IMR-90 (cell line): ENCODE measurements at regions not wholly inside any gene's neighbourhood (a gene's known extent, or its start where the extent isn't known, plus 50 kb on each side); places are given as distances from the start of the nearest gene placed in this dataset.

Experiments
- ATAC-seq: fragments of 200-7000 bp; cut with Tn5 transposase; 2 replicates; pipeline ENCODE4 v1.9.1; 2020; ENCODE audit warnings: low read depth, mild to moderate bottlenecking, moderate library complexity
- BruUV-seq: library from RNA; stranded (reverse); fragments of 400-500 nt; replicated peaks from 2 replicates; lab custom pipeline; 2021; lab: Mats Ljungman, UMichigan
- CTCF ChIA-PET: fragments of 300-600 bp; formaldehyde crosslinking; extraction: SDS; loops from one replicate; lab custom pipeline; 2021; ENCODE audit warnings: antibody characterized with exemption; lab: Yijun Ruan, JAX
- POLR2A ChIA-PET: fragments of 300-600 bp; sonication (Branson Sonifier 250); formaldehyde crosslinking; loops from one replicate; lab custom pipeline; 2022; ENCODE audit warnings: antibody characterized with exemption; ENCODE audit not compliant: unreplicated experiment; lab: Charles Lee
- DNase-seq: peaks from one replicate; pipeline ENCODE4 v3.0.0; 2013
- H2AFZ ChIP-seq: replicated peaks from 2 replicates; pipeline ENCODE3; 2013; ENCODE audit warnings: low read length, mild to moderate bottlenecking; ENCODE audit not compliant: poor library complexity
- H2AK5ac ChIP-seq: 2 replicates; pipeline ENCODE4 v1.6.1; 2013; ENCODE audit warnings: low read depth, low read length, inconsistent platforms
- H2AK9ac ChIP-seq: replicated peaks from 2 replicates; pipeline ENCODE3; 2013; ENCODE audit warnings: mild to moderate bottlenecking, low read depth, low read length, moderate library complexity; ENCODE audit not compliant: poor library complexity
- H2BK120ac ChIP-seq: 2 replicates; pipeline ENCODE4 v1.6.1; 2013; ENCODE audit warnings: low read depth, low read length, inconsistent platforms
- H2BK15ac ChIP-seq: 3 replicates; pipeline ENCODE4 v1.6.1; 2013; ENCODE audit warnings: low read depth, low read length, inconsistent platforms
- H2BK20ac ChIP-seq: 2 replicates; pipeline ENCODE4 v1.6.1; 2013; ENCODE audit warnings: low read depth, mild to moderate bottlenecking, inconsistent platforms, low read length, moderate library complexity
- H2BK5ac ChIP-seq: 2 replicates; pipeline ENCODE4 v1.6.1; 2013; ENCODE audit warnings: mild to moderate bottlenecking, low read depth, low read length, inconsistent platforms; ENCODE audit not compliant: poor library complexity, severe bottlenecking
- H3K14ac ChIP-seq: replicated peaks from 2 replicates; pipeline ENCODE4 v1.6.1; 2013; ENCODE audit warnings: low read depth, low read length, inconsistent platforms
- H3K18ac ChIP-seq: 2 replicates; pipeline ENCODE4 v1.6.1; 2013; ENCODE audit warnings: low read depth, low read length, control low read depth
- H3K23ac ChIP-seq: 2 replicates; pipeline ENCODE4 v1.6.1; 2013; ENCODE audit warnings: low read depth, low read length, inconsistent platforms
- H3K27ac ChIP-seq: 2 replicates; pipeline ENCODE4 v1.5.1; 2013; ENCODE audit warnings: mild to moderate bottlenecking, control low read depth, low read length; ENCODE audit not compliant: insufficient read depth
- H3K27me3 ChIP-seq: 2 replicates; pipeline ENCODE4 v1.6.1; 2013; ENCODE audit warnings: low read length; ENCODE audit not compliant: control insufficient read depth, insufficient read depth
- H3K36me3 ChIP-seq: 2 replicates; pipeline ENCODE4 v1.6.1; 2013; ENCODE audit warnings: low read length, mixed read lengths; ENCODE audit not compliant: control insufficient read depth, insufficient read depth
- H3K4ac ChIP-seq: 2 replicates; pipeline ENCODE4 v1.6.1; 2013; ENCODE audit warnings: low read depth, low read length, inconsistent platforms
- H3K4me1 ChIP-seq: 2 replicates; pipeline ENCODE4 v1.6.1; 2013; ENCODE audit warnings: low read length, mixed read lengths; ENCODE audit not compliant: control insufficient read depth, insufficient read depth
- H3K4me2 ChIP-seq: 2 replicates; pipeline ENCODE4 v1.6.1; 2013; ENCODE audit warnings: low read depth, mild to moderate bottlenecking, control low read depth, low read length, moderate library complexity
- H3K4me3 ChIP-seq: 2 replicates; pipeline ENCODE4 v1.5.1; 2013; ENCODE audit warnings: low read depth, mild to moderate bottlenecking, control low read depth, low read length, moderate library complexity; ENCODE audit not compliant: insufficient read depth
- H3K56ac ChIP-seq: 2 replicates; pipeline ENCODE4 v1.6.1; 2013; ENCODE audit warnings: low read length, inconsistent platforms; ENCODE audit not compliant: insufficient read depth; ENCODE audit errors: extremely low read depth
- H3K79me1 ChIP-seq, 2 experiments: 2 replicates each; pipeline ENCODE4 v1.6.1; 2013; ENCODE audit warnings: low read length in 2 of 2, inconsistent platforms in 1 of 2, low read depth in 1 of 2
- H3K9ac ChIP-seq: 2 replicates; pipeline ENCODE4 v1.6.1; 2013; ENCODE audit warnings: low read depth, low read length, control low read depth
- H3K9me1 ChIP-seq: 2 replicates; pipeline ENCODE4 v1.6.1; 2013; ENCODE audit warnings: low read length, inconsistent platforms; ENCODE audit not compliant: insufficient read depth
- H3K9me3 ChIP-seq: 2 replicates; pipeline ENCODE4 v1.6.1; 2013; ENCODE audit warnings: low read length; ENCODE audit not compliant: control insufficient read depth, insufficient read depth
- H4K20me1 ChIP-seq: 2 replicates; pipeline ENCODE4 v1.6.1; 2013; ENCODE audit warnings: low read length, inconsistent platforms; ENCODE audit not compliant: insufficient read depth
- H4K5ac ChIP-seq: 2 replicates; pipeline ENCODE4 v1.6.1; 2013; ENCODE audit warnings: mild to moderate bottlenecking, low read depth, low read length, control low read depth
- H4K8ac ChIP-seq, 2 experiments: 2 replicates each; pipeline ENCODE4 v1.6.1; 2013; ENCODE audit warnings: low read depth in 2 of 2, low read length in 2 of 2, control low read depth in 1 of 2, inconsistent platforms in 1 of 2
- H4K91ac ChIP-seq: 2 replicates; pipeline ENCODE4 v1.6.1; 2013; ENCODE audit warnings: low read depth, low read length, inconsistent platforms; ENCODE audit not compliant: insufficient read depth
- BHLHE40 ChIP-seq: fragments of 150-350 bp; IDR thresholded peaks from 2 replicates; pipeline ENCODE4 v1.6.1; 2016; ENCODE audit warnings: mild to moderate bottlenecking, low read depth, low read length
- CEBPB ChIP-seq: IDR thresholded peaks from 2 replicates; pipeline ENCODE4 v1.6.1; 2012; ENCODE audit warnings: low read depth, low read length, improper control_type of control experiment
- CHD1 ChIP-seq: IDR thresholded peaks from 2 replicates; pipeline ENCODE4 v1.6.1; 2012; ENCODE audit warnings: low read depth, low read length, improper control_type of control experiment
- FOS ChIP-seq: fragments of 150-350 bp; IDR thresholded peaks from 2 replicates; pipeline ENCODE4 v1.6.1; 2016; ENCODE audit warnings: low read depth, low read length
- MAFK ChIP-seq: IDR thresholded peaks from 2 replicates; pipeline ENCODE4 v1.6.1; 2012; ENCODE audit warnings: low read depth, low read length, improper control_type of control experiment
- MAZ ChIP-seq: IDR thresholded peaks from 2 replicates; pipeline ENCODE4 v1.6.1; 2012; ENCODE audit warnings: low read depth, mild to moderate bottlenecking, low read length, improper control_type of control experiment, moderate library complexity, borderline replicate concordance
- MXI1 ChIP-seq: IDR thresholded peaks from 2 replicates; pipeline ENCODE4 v1.6.1; 2012; ENCODE audit warnings: low read depth, mild to moderate bottlenecking, low read length, moderate library complexity, borderline replicate concordance
- NFE2L2 ChIP-seq: fragments of 150-350 bp; IDR thresholded peaks from 2 replicates; pipeline ENCODE4 v1.6.1; 2016; ENCODE audit warnings: low read depth, mild to moderate bottlenecking, low read length
- POLR2A ChIP-seq: IDR thresholded peaks from 2 replicates; pipeline ENCODE4 v1.6.1; 2012; ENCODE audit warnings: mild to moderate bottlenecking, low read depth, low read length
- RAD21 ChIP-seq: IDR thresholded peaks from 2 replicates; pipeline ENCODE4 v1.6.1; 2012; ENCODE audit warnings: low read length, improper control_type of control experiment
- RCOR1 ChIP-seq: IDR thresholded peaks from 2 replicates; pipeline ENCODE4 v1.6.1; 2012; ENCODE audit warnings: mild to moderate bottlenecking, low read length, improper control_type of control experiment; ENCODE audit not compliant: insufficient replicate concordance
- RFX5 ChIP-seq: IDR thresholded peaks from 2 replicates; pipeline ENCODE4 v1.8.0; 2012; ENCODE audit warnings: low read depth, mild to moderate bottlenecking, low read length, moderate library complexity
- SMC3 ChIP-seq: fragments of 150-350 bp; IDR thresholded peaks from 2 replicates; pipeline ENCODE4 v1.6.1; 2016; ENCODE audit warnings: low read depth, mild to moderate bottlenecking, antibody characterized with exemption, low read length, moderate library complexity
- WGBS, 2 experiments: methylation state at CpG; one replicate each; pipeline versions ENCODE4 v1.1.5 to v1.1.7; 2013; ENCODE audit warnings: missing lambda C conversion rate in 2 of 2; ENCODE audit not compliant: insufficient read length in 1 of 2; ENCODE audit errors: extremely low coverage in 2 of 2; 5-methylcytosine and 5-hydroxymethylcytosine counted together
- dilution Hi-C: fragments of 300-500 bp; cut with HindIII; formaldehyde crosslinking; loops from one replicate; pipeline ENCODE4 v1.14.3; 2018; ENCODE audit warnings: low sequenced_read_pairs; ENCODE audit not compliant: unreplicated experiment
- in situ Hi-C: fragments of 300-500 bp; cut with MboI; formaldehyde crosslinking; loops from 3 replicates; pipeline ENCODE4 v1.14.3; 2019; ENCODE audit warnings: low sequenced_read_pairs, inconsistent platforms, mixed read lengths
- intact Hi-C: fragments of 100-400 bp; cut with micrococcal nuclease; formaldehyde crosslinking; loops from 2 replicates; pipeline ENCODE4 v1.10.0; 2022
- TF ChIP-seq, protein P1 (sequence below): fragments of 150-350 bp; IDR thresholded peaks from 2 replicates; pipeline ENCODE4 v1.6.1; 2017; ENCODE audit warnings: mild to moderate bottlenecking, antibody characterized with exemption, low read length, low read depth
- TF ChIP-seq, protein P2 (sequence below): conservative IDR thresholded peaks from 2 replicates; pipeline ENCODE4 v1.5.1; 2012; ENCODE audit warnings: mild to moderate bottlenecking, low read depth, low read length, improper control_type of control experiment
- TF ChIP-seq, protein P3 (sequence below): fragments of 150-350 bp; IDR thresholded peaks from 2 replicates; pipeline ENCODE4 v1.6.1; 2016; ENCODE audit warnings: low read depth, mild to moderate bottlenecking, low read length, moderate library complexity, borderline replicate concordance

DNA sequence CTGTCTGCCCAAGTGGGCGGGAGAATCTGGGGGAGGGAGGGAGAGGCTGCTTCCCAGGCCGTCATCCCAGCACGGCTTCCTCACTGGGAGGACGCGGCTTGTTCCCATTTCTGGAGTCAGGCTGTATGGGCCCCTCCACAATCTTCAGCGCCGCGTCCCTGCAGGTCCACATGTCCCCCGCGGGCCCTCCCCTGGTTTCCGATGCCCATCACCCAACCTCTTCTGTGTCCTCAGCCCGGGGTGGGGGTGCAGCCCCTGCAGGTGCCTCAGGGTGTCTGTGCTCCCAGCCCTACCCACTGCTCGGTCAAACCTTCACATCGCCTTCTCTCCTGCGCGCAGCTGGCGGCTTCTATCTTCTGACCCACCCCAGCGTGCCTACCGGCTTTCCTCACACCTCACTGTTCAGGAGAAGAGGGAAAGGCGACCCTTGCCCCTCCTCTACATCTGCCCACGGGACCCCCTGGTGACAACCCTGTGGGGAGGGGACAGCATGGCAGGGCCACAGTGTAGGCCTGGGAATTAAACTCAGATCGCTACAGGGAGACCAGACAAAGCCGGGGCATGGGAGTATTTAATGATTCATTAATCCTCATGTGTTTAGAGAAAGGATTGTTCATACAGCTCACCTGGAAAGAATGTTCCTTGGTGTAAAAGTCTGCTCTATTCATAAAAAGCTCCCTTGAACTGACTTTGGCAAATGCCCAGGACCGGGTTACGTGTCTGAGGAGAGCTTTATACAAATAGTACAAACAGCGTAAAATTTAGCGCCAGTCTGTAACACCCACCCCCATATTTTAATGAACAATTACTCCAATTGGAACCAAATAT, 145.1 kb downstream of the IRX1 start:
- Histone ChIP-seq H3K9ac (no peak overlapping the region), H4K8ac (no peak overlapping the region), H3K27me3 (no peaks in the 10 kb centered on the region), H3K56ac (no peak overlapping the region), H3K23ac (no peak overlapping the region), H3K9me3 (peaks cover 25% of the 10 kb centered on the region), H3K4ac (no peak overlapping the region), H3K4me2 (no peak overlapping the region), H2AFZ (no peak overlapping the region), H2BK5ac (no peak overlapping the region), H3K36me3 (no peaks in the 10 kb centered on the region), H3K4me3 (no peak overlapping the region), H4K20me1 (no peaks in the 10 kb centered on the region), H2BK120ac (no peak overlapping the region), H2BK20ac (no peak overlapping the region), H2BK15ac (no peak overlapping the region), H3K9me1 (no peaks in the 10 kb centered on the region), H4K91ac (no peak overlapping the region), H4K5ac (no peak overlapping the region), H2AK5ac (no peak overlapping the region), H2AK9ac (no peak overlapping the region), H3K4me1 (no peaks in the 10 kb centered on the region), H3K79me1 (no peaks in the 10 kb centered on the region), H3K14ac (no peak overlapping the region), H3K18ac (no peak overlapping the region), H3K27ac (no peak overlapping the region)
- dilution Hi-C loops, result no loop called here
- intact Hi-C loops, result no loop called here
- BruUV-seq, result no TSS peak
- whole genome bisulfite sequencing, 2 experiments, result 100% methylated on average over 2 of the region's 27 CpGs; no CpG with 5 or more reads in 1 of the 2 experiments
- ATAC-seq (no peak), DNase-seq (no peak)
- in situ Hi-C loops, result no loop called here
- ChIA-PET CTCF (no interaction called here), POLR2A (no interaction called here)
- TF ChIP-seq RCOR1, result no peak
- TF ChIP-seq NFE2L2, result no peak
- TF ChIP-seq, protein P1, sequence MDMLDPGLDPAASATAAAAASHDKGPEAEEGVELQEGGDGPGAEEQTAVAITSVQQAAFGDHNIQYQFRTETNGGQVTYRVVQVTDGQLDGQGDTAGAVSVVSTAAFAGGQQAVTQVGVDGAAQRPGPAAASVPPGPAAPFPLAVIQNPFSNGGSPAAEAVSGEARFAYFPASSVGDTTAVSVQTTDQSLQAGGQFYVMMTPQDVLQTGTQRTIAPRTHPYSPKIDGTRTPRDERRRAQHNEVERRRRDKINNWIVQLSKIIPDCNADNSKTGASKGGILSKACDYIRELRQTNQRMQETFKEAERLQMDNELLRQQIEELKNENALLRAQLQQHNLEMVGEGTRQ, result no peak
- TF ChIP-seq POLR2A, result no peak
- TF ChIP-seq CEBPB, result no peak
- TF ChIP-seq, protein P2, sequence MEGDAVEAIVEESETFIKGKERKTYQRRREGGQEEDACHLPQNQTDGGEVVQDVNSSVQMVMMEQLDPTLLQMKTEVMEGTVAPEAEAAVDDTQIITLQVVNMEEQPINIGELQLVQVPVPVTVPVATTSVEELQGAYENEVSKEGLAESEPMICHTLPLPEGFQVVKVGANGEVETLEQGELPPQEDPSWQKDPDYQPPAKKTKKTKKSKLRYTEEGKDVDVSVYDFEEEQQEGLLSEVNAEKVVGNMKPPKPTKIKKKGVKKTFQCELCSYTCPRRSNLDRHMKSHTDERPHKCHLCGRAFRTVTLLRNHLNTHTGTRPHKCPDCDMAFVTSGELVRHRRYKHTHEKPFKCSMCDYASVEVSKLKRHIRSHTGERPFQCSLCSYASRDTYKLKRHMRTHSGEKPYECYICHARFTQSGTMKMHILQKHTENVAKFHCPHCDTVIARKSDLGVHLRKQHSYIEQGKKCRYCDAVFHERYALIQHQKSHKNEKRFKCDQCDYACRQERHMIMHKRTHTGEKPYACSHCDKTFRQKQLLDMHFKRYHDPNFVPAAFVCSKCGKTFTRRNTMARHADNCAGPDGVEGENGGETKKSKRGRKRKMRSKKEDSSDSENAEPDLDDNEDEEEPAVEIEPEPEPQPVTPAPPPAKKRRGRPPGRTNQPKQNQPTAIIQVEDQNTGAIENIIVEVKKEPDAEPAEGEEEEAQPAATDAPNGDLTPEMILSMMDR, result no peak
- no peak for TF ChIP-seq FOS
- TF ChIP-seq MAZ, result no peak
- no peak for TF ChIP-seq MXI1
- TF ChIP-seq RAD21, result no peak
- TF ChIP-seq MAFK, result no peak
- no peak for TF ChIP-seq SMC3
- no peak for TF ChIP-seq RFX5
- TF ChIP-seq CHD1, result no peak
- TF ChIP-seq, protein P3, sequence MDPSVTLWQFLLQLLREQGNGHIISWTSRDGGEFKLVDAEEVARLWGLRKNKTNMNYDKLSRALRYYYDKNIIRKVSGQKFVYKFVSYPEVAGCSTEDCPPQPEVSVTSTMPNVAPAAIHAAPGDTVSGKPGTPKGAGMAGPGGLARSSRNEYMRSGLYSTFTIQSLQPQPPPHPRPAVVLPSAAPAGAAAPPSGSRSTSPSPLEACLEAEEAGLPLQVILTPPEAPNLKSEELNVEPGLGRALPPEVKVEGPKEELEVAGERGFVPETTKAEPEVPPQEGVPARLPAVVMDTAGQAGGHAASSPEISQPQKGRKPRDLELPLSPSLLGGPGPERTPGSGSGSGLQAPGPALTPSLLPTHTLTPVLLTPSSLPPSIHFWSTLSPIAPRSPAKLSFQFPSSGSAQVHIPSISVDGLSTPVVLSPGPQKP, result no peak
- no peak for TF ChIP-seq BHLHE40
